Thyroid gland (tissue), 4 donors: ENCODE measurements at regions not wholly inside any gene's neighbourhood (a gene's known extent, or its start where the extent isn't known, plus 50 kb on each side); places are given as distances from the start of the nearest gene placed in this dataset.
A peak's percentile ranks its signal among the peaks of the same experiment; 100 is the strongest.

Experiments
- DNase-seq, 2 donors: peaks; one replicate each; pipeline ENCODE4 v3.0.0-alpha.2; 2019
- H3K27ac ChIP-seq, 3 donors: fragments of 200-600 bp; sonication (generic); 1 replicate in 2 of 3; 2 replicates in 1 of 3; pipeline ENCODE4 v1.5.1; 2016 to 2019; ENCODE audit warnings: mild to moderate bottlenecking in 1 of 3, moderate library complexity in 1 of 3
- H3K27me3 ChIP-seq: fragments of 200-600 bp; sonication (generic); one replicate; pipeline ENCODE4 v1.5.1; 2019
- H3K36me3 ChIP-seq, 2 donors: fragments of 200-600 bp; sonication (generic); one replicate each; pipeline ENCODE4 v1.5.1; 2016 to 2019
- H3K4me1 ChIP-seq, 2 donors: fragments of 200-600 bp; sonication (generic); one replicate each; pipeline ENCODE4 v1.5.1; 2017 to 2019
- H3K4me3 ChIP-seq, 3 donors: fragments of 200-600 bp; sonication (generic); replicated peaks in 1 of 3; 1 replicate in 2 of 3; 2 replicates in 1 of 3; pipeline ENCODE4 v1.5.1; 2016; ENCODE audit warnings: mild to moderate bottlenecking in 1 of 3
- H3K9me3 ChIP-seq: fragments of 200-600 bp; sonication (generic); one replicate; pipeline ENCODE4 v1.5.1; 2017
- POLR2A ChIP-seq, 2 donors: fragments of 450-650 bp; IDR thresholded peaks; one replicate each; pipeline ENCODE4 v1.6.1; 2017; ENCODE audit warnings: antibody characterized with exemption in 2 of 2, mild to moderate bottlenecking in 2 of 2, moderate library complexity in 1 of 2
- WGBS, 2 donors: methylation state at CpG; one replicate each; pipeline ENCODE4 v1.1.5; 2017; 5-methylcytosine and 5-hydroxymethylcytosine counted together
- intact Hi-C: fragments of 100-400 bp; cut with DNase I; formaldehyde crosslinking; loops from one replicate; pipeline ENCODE4 v1.15.1; 2023
- TF ChIP-seq, protein P1 (sequence below), 6 experiments: fragments of 200-600 bp in 3 of 6; fragments of 450-650 bp in 3 of 6; sonication (generic) in 3 of 6; IDR thresholded peaks; one replicate each; pipeline ENCODE4 v1.5.1; 2016 to 2019; ENCODE audit warnings: antibody characterized with exemption in 6 of 6, mild to moderate bottlenecking in 2 of 6, inconsistent platforms in 1 of 6, moderate library complexity in 1 of 6

DNA sequence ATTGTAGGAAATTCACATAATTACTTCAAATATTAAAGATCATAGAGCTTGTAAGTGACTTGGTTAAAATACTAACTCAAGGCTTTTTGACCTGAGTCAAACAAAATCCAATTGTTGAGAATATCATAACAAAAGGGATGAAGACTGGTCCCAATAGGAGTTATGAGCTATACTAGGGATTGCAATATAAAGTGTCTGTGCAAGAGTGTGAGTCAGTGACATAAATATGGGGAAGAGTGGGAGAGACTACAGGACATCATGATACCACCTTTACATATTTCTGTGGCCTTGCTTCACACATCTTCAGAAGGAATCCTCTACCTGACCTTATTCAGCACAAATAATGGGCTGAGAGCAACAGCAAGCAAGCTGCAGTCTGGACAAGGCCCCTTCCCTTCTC is 180.9 kb upstream of the SLC24A2 start:
- H3K27ac ChIP-seq: no peak overlapping the region
- H3K4me1 ChIP-seq: peaks cover 0 to 11% of the 10 kb centered on the region in 2 donors
- H3K27me3 ChIP-seq: no peaks in the 10 kb centered on the region
- H3K36me3 ChIP-seq: no peaks in the 10 kb centered on the region
- TF ChIP-seq, protein P1, sequence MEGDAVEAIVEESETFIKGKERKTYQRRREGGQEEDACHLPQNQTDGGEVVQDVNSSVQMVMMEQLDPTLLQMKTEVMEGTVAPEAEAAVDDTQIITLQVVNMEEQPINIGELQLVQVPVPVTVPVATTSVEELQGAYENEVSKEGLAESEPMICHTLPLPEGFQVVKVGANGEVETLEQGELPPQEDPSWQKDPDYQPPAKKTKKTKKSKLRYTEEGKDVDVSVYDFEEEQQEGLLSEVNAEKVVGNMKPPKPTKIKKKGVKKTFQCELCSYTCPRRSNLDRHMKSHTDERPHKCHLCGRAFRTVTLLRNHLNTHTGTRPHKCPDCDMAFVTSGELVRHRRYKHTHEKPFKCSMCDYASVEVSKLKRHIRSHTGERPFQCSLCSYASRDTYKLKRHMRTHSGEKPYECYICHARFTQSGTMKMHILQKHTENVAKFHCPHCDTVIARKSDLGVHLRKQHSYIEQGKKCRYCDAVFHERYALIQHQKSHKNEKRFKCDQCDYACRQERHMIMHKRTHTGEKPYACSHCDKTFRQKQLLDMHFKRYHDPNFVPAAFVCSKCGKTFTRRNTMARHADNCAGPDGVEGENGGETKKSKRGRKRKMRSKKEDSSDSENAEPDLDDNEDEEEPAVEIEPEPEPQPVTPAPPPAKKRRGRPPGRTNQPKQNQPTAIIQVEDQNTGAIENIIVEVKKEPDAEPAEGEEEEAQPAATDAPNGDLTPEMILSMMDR (IDR thresholded peaks at IDR 0.05): no peak
- TF ChIP-seq POLR2A (IDR thresholded peaks at IDR 0.05): no peak
- no peaks in the 10 kb centered on the region for H3K9me3 ChIP-seq
- no peak for DNase-seq
- intact Hi-C loops: no loop called here
- H3K4me3 ChIP-seq: no peak overlapping the region

GRCh38 chr9:19967888-19968459 is 179.1 kb upstream of the SLC24A2 start:
- Histone ChIP-seq H3K27me3 (no peaks in the 10 kb centered on the region), H3K4me1 (peaks cover 0 to 11% of the 10 kb centered on the region in 2 donors), H3K4me3 (no peak overlapping the region), H3K27ac (no peak overlapping the region), H3K36me3 (no peaks in the 10 kb centered on the region), H3K9me3 (no peaks in the 10 kb centered on the region)
- no peak for TF ChIP-seq POLR2A (IDR thresholded peaks at IDR 0.05)
- TF ChIP-seq, protein P1 (IDR thresholded peaks at IDR 0.05): no peak
- intact Hi-C loops: no loop called here
- DNase-seq: no peak

DNA sequence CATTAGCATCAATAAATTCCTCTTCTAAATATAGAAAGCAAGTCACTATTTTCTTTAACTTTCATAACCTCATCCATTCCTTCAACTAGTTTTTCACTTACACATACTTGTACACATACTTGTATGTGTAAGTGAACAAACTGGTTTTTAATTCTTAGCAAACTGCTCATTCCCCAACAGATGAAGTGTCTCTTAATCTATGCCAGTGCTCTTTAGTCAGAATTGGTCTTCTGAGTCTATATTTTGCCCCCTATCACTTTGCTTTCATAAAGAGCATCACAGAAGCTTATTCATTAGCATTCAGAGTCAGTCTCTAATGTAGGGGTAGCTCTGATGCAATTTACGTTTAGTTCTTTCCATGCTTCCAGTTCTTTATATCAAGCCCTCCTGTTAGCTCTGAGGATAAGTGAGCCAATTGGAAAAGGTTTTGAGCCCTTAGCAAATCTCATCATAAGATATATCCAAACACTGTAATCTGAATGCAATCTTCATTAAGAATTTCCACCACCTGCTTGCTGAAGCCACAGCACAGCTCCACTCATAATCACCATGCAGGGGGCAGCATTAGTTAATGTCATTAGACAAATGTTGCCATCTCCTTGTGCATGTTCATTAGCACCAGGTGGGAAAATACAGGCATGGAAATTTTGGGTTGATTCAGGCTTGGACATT is 178.5 kb upstream of the SLC24A2 start:
- DNase-seq: peak in 1 of 2 donors; percentile 6
- 73 to 77% methylated on average over 1 of the region's 1 CpG for WGBS, 2 donors
- intact Hi-C loops: no loop called here
- Histone ChIP-seq H3K27me3 (no peaks in the 10 kb centered on the region), H3K36me3 (no peaks in the 10 kb centered on the region), H3K4me1 (peaks cover 0 to 11% of the 10 kb centered on the region in 2 donors), H3K27ac (no peak overlapping the region), H3K4me3 (no peak overlapping the region), H3K9me3 (no peaks in the 10 kb centered on the region)
- no peak for TF ChIP-seq POLR2A (IDR thresholded peaks at IDR 0.05)
- TF ChIP-seq, protein P1 (IDR thresholded peaks at IDR 0.05): peak in 2 of 6 experiments; percentile 13 to 15

- intact Hi-C loops: no loop called here
- no peaks in the 10 kb centered on the region for H3K27me3 ChIP-seq
- no peak for DNase-seq
- no peak overlapping the region for H3K27ac ChIP-seq
- TF ChIP-seq, protein P1 (IDR thresholded peaks at IDR 0.05): no peak
- no peak for TF ChIP-seq POLR2A (IDR thresholded peaks at IDR 0.05)
- H3K4me1 ChIP-seq: peaks cover 0 to 11% of the 10 kb centered on the region in 2 donors
- 82 to 86% methylated on average over 4 of the region's 4 CpGs for WGBS, 2 donors
- no peaks in the 10 kb centered on the region for H3K9me3 ChIP-seq
- no peaks in the 10 kb centered on the region for H3K36me3 ChIP-seq
- H3K4me3 ChIP-seq: no peak overlapping the region
Observed at GRCh38 chr9:19965336-19965735, 176.5 kb upstream of the SLC24A2 start.

GRCh38 chr9:19947996-19948395 is 159.2 kb upstream of the SLC24A2 start:
- Histone ChIP-seq H3K27ac (no peak overlapping the region), H3K4me1 (no peaks in the 10 kb centered on the region), H3K36me3 (no peaks in the 10 kb centered on the region), H3K27me3 (no peaks in the 10 kb centered on the region), H3K9me3 (no peaks in the 10 kb centered on the region), H3K4me3 (no peak overlapping the region)
- intact Hi-C loops: no loop called here
- no peak for DNase-seq
- 58 to 62% methylated on average over 1 of the region's 1 CpG for WGBS, 2 donors
- TF ChIP-seq, protein P1 (IDR thresholded peaks at IDR 0.05): no peak
- TF ChIP-seq POLR2A (IDR thresholded peaks at IDR 0.05): no peak
